HCT116 (cell line): ENCODE measurements at regions not wholly inside any gene's neighbourhood (a gene's known extent, or its start where the extent isn't known, plus 50 kb on each side); places are given as distances from the start of the nearest gene placed in this dataset.

Source experiments
- ATAC-seq: fragments of 200-7000 bp; cut with Tn5 transposase; 2 replicates; pipeline ENCODE4 v1.9.1; 2020; ENCODE audit warnings: mild to moderate bottlenecking, moderate library complexity
- BruUV-seq: library from RNA; stranded (reverse); fragments of 400-500 nt; replicated peaks from 2 replicates; lab custom pipeline; 2021; lab: Mats Ljungman, UMichigan
- CTCF ChIA-PET: fragments of 300-600 bp; sonication (Branson Sonifier 250); formaldehyde crosslinking; loops from one replicate; lab custom pipeline; 2021; ENCODE audit warnings: antibody characterized with exemption; lab: Charles Lee
- POLR2A ChIA-PET: fragments of 300-600, 350-600 bp; sonication (Branson Sonifier 250); formaldehyde crosslinking; loops from one replicate; lab custom pipeline; 2021; ENCODE audit warnings: antibody characterized with exemption; lab: Charles Lee
- RAD21 ChIA-PET, 2 experiments: fragments of 300-600 bp; sonication (Branson Sonifier 250); formaldehyde crosslinking; loops; one replicate each; lab custom pipeline; 2023; ENCODE audit warnings: low total read pairs in 2 of 2; ENCODE audit not compliant: uncharacterized antibody in 2 of 2, unreplicated experiment in 2 of 2, low non-redundant PET in 1 of 2; lab: Charles Lee
- DNase-seq: peaks from one replicate; pipeline ENCODE4 v3.0.0-alpha.2; 2010; ENCODE audit warnings: low read depth, low spot score
- H2AFZ ChIP-seq: fragments of 200-600 bp; shearing (Covaris generic), sonication (generic); 2 replicates; pipeline ENCODE4 v1.6.1; 2017; ENCODE audit warnings: low read depth, mixed run types, mixed read lengths, antibody characterized with exemption, low read length; ENCODE audit not compliant: poor library complexity, severe bottlenecking
- H3K27ac ChIP-seq: 2 replicates; pipeline ENCODE4 v1.5.1; 2012; ENCODE audit warnings: low read depth, low read length
- H3K27me3 ChIP-seq: fragments of 200-600 bp; sonication (generic); 2 replicates; pipeline ENCODE4 v1.6.1; 2016; ENCODE audit warnings: mixed run types, low read length, mixed read lengths; ENCODE audit not compliant: insufficient read depth
- H3K36me3 ChIP-seq, 2 experiments: fragments of 200-500 bp in 1 of 2; fragments of 200-600 bp in 1 of 2; sonication (Bioruptor generic) in 1 of 2; sonication (generic) in 1 of 2; 2 replicates each; pipeline versions ENCODE4 v1.5.1 to v1.6.1; 2014 to 2016; ENCODE audit warnings: low read length in 2 of 2, inconsistent platforms in 1 of 2, mixed read lengths in 1 of 2, mixed run types in 1 of 2; ENCODE audit not compliant: insufficient read depth in 2 of 2, control insufficient read depth in 1 of 2
- H3K4me1 ChIP-seq, 2 experiments: fragments of 200-600 bp in 1 of 2; sonication (generic) in 1 of 2; 2 replicates each; pipeline versions ENCODE4 v1.5.1 to v1.6.1; 2012 to 2017; ENCODE audit warnings: low read length in 2 of 2, inconsistent platforms in 1 of 2, mild to moderate bottlenecking in 1 of 2, mixed read lengths in 1 of 2, mixed run types in 1 of 2, moderate library complexity in 1 of 2; ENCODE audit not compliant: insufficient read depth in 2 of 2, control insufficient read depth in 1 of 2
- H3K4me2 ChIP-seq: fragments of 200-600 bp; sonication (generic); 2 replicates; pipeline ENCODE4 v1.6.1; 2017; ENCODE audit warnings: mixed run types, low read length, mixed read lengths
- H3K4me3 ChIP-seq, 2 experiments: fragments of 200-600 bp in 1 of 2; sonication (generic) in 1 of 2; replicated peaks in 1 of 2; 2 replicates each; pipeline ENCODE4 v1.5.1; 2011 to 2016; ENCODE audit warnings: low read length in 2 of 2, control low read depth in 1 of 2, low read depth in 1 of 2, mild to moderate bottlenecking in 1 of 2, mixed read lengths in 1 of 2, mixed run types in 1 of 2
- H3K79me2 ChIP-seq: fragments of 200-600 bp; sonication (generic); 2 replicates; pipeline ENCODE4 v1.6.1; 2017; ENCODE audit warnings: mild to moderate bottlenecking, mixed run types, low read length, moderate library complexity, mixed read lengths; ENCODE audit not compliant: insufficient read depth
- H3K9ac ChIP-seq: fragments of 200-600 bp; sonication (generic); 2 replicates; pipeline ENCODE4 v1.6.1; 2016; ENCODE audit warnings: low read length, mixed read lengths
- H3K9me2 ChIP-seq: fragments of 200-600 bp; sonication (generic), shearing (Covaris generic); 2 replicates; pipeline ENCODE4 v1.6.1; 2017; ENCODE audit warnings: mixed run types, mild to moderate bottlenecking, moderate library complexity; ENCODE audit not compliant: insufficient read depth
- H3K9me3 ChIP-seq, 2 experiments: fragments of 200-500 bp in 1 of 2; fragments of 200-600 bp in 1 of 2; sonication (Bioruptor generic) in 1 of 2; sonication (generic) in 1 of 2; 2 replicates each; pipeline ENCODE4 v1.6.1; 2014 to 2017; ENCODE audit warnings: low read length in 2 of 2, mixed read lengths in 2 of 2, inconsistent platforms in 1 of 2, low read depth in 1 of 2, mild to moderate bottlenecking in 1 of 2, mixed run types in 1 of 2, moderate library complexity in 1 of 2; ENCODE audit not compliant: control insufficient read depth in 1 of 2, insufficient read depth in 1 of 2
- H4K20me1 ChIP-seq: fragments of 200-600 bp; sonication (generic), shearing (Covaris generic); 2 replicates; pipeline ENCODE4 v1.6.1; 2017; ENCODE audit warnings: mixed run types, mild to moderate bottlenecking, moderate library complexity; ENCODE audit not compliant: insufficient read depth
- ATF3 ChIP-seq: IDR thresholded peaks from 2 replicates; pipeline ENCODE4 v1.6.1; 2012
- CTCF ChIP-seq, 3 experiments: fragments of 200-600 bp in 1 of 3; sonication (generic) in 1 of 3; IDR thresholded peaks in 2 of 3; conservative IDR thresholded peaks in 1 of 3; 2 replicates each; pipeline ENCODE4 v1.5.1; 2012 to 2017; ENCODE audit warnings: low read depth in 2 of 3, low read length in 2 of 3, antibody characterized with exemption in 1 of 3, borderline replicate concordance in 1 of 3, control low read depth in 1 of 3, mild to moderate bottlenecking in 1 of 3, mixed read lengths in 1 of 3, mixed run types in 1 of 3, moderate library complexity in 1 of 3; ENCODE audit not compliant: insufficient read depth in 1 of 3
- EZH2 ChIP-seq: fragments of 200-600 bp; sonication (generic); IDR thresholded peaks from 2 replicates; pipeline ENCODE4 v1.6.1; 2017; ENCODE audit warnings: antibody characterized with exemption, mixed run types
- JUND ChIP-seq: IDR thresholded peaks from 2 replicates; pipeline ENCODE4 v1.6.1; 2012
- MAX ChIP-seq: IDR thresholded peaks from 2 replicates; pipeline ENCODE4 v1.6.1; 2012
- POLR2A ChIP-seq: IDR thresholded peaks from 2 replicates; pipeline ENCODE4 v1.7.0; 2011; ENCODE audit warnings: borderline replicate concordance; ENCODE audit not compliant: insufficient read depth, insufficient read length; ENCODE audit errors: extremely low read depth
- RAD21 ChIP-seq: IDR thresholded peaks from 2 replicates; pipeline ENCODE4 v1.6.1; 2012; ENCODE audit warnings: low read depth, mild to moderate bottlenecking
- REST ChIP-seq: IDR thresholded peaks from 2 replicates; pipeline ENCODE4 v1.6.1; 2012; ENCODE audit warnings: low read depth
- SIN3A ChIP-seq: IDR thresholded peaks from 2 replicates; pipeline ENCODE4 v1.6.1; 2012; ENCODE audit warnings: low read depth
- SP1 ChIP-seq: IDR thresholded peaks from 2 replicates; pipeline ENCODE4 v1.6.1; 2012; ENCODE audit warnings: low read depth
- SRF ChIP-seq: IDR thresholded peaks from 2 replicates; pipeline ENCODE4 v1.6.1; 2012; ENCODE audit warnings: low read depth
- YY1 ChIP-seq: IDR thresholded peaks from 2 replicates; pipeline ENCODE4 v1.6.1; 2011; ENCODE audit warnings: low read length, low read depth, moderate library complexity, mild to moderate bottlenecking; ENCODE audit not compliant: insufficient replicate concordance; ENCODE audit errors: extremely low read depth
- ZFX ChIP-seq: fragments of 450-650 bp; IDR thresholded peaks from 2 replicates; pipeline ENCODE4 v1.6.1; 2017
- ZNF274 ChIP-seq: fragments of 200-500 bp; sonication (Bioruptor generic); IDR thresholded peaks from 2 replicates; pipeline ENCODE4 v1.6.1; 2014; ENCODE audit warnings: mild to moderate bottlenecking, low read depth, low read length, inconsistent platforms
- intact Hi-C: fragments of 100-400 bp; cut with micrococcal nuclease; formaldehyde crosslinking; loops from 2 replicates; pipeline ENCODE4 v1.10.0; 2022

GRCh38 chr2:203815541-203815898 is 52.1 kb upstream of the CTLA4 start:
- no peaks in the 10 kb centered on the region for H3K9me2 ChIP-seq
- RAD21 ChIA-PET = interaction anchor here in 1 of 2 experiments (0.6 to 1.2 kb wide), 5 partner anchors 94 to 1242 kb away, joined by 3 read pairs; partner anchors contain the start of gene RAPH1
- H3K4me1 ChIP-seq = peaks cover 4 to 16% of the 10 kb centered on the region in 2 experiments; a peak in 3 of 4 replicates
- H3K9ac ChIP-seq = no peak overlapping the region
- no peaks in the 10 kb centered on the region for H3K79me2 ChIP-seq
- no peak for TF ChIP-seq JUND
- DNase-seq (no peak), ATAC-seq (no peak)
- CTCF ChIA-PET = interaction anchor here (0.6 to 2.9 kb wide), 15 partner anchors 9 to 1537 kb away, joined by 3 to 22 read pairs (median 4); no protein-coding TSS in a partner anchor
- H3K4me2 ChIP-seq = no peak overlapping the region
- BruUV-seq = no TSS peak
- intact Hi-C loops = loop anchor here (1.0 to 5.0 kb wide), 6 partner anchors 164 to 1241 kb away; no protein-coding TSS in a partner anchor
- H3K9me3 ChIP-seq = no peaks in the 10 kb centered on the region
- no peaks in the 10 kb centered on the region for H4K20me1 ChIP-seq
- H3K4me3 ChIP-seq = no peak overlapping the region
- POLR2A ChIA-PET = interaction anchor here (1.1 kb wide), 1 partner anchor 280 kb away, joined by 3 read pairs; no protein-coding TSS in a partner anchor
- no peak overlapping the region for H3K27ac ChIP-seq
- no peaks in the 10 kb centered on the region for H3K36me3 ChIP-seq
- H3K27me3 ChIP-seq = no peaks in the 10 kb centered on the region
- H2AFZ ChIP-seq = peak overlapping the region; percentile 55

DNA sequence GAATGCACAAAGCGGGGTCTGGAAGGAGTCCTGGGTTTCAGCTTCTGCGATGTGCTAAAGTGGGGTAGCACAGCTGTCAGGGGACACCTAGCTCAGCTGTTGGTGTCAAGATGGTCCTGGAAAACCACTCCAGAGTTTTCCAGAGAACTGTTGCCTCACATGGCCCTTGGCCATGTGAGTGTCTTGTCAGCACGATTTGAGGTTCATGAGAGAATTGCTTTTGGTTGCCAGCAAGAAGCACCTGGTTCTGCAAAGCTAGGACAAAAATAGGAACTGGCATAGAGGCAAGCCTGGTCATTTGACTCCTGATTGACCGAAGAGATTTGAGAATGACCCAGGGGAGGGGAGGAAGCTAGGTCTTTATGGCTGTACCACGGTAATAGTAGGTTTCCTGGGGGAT is 50.4 kb upstream of the CTLA4 start:
- intact Hi-C loops = loop anchor here (5.0 kb wide), 1 partner anchor 590 kb away; no protein-coding TSS in a partner anchor
- ATAC-seq = no peak
- RAD21 ChIA-PET = interaction anchor here in 1 of 2 experiments (0.6 kb wide), 1 partner anchor 1437 kb away, joined by 3 read pairs; no protein-coding TSS in a partner anchor
- no peak for TF ChIP-seq POLR2A
- TF ChIP-seq RAD21 = no peak
- no peak for TF ChIP-seq ATF3
- TF ChIP-seq ZFX = no peak
- TF ChIP-seq REST = no peak
- no peak for TF ChIP-seq YY1
- TF ChIP-seq SP1 = no peak
- no peak for TF ChIP-seq SIN3A
- TF ChIP-seq ZNF274 = no peak
- no peak for TF ChIP-seq EZH2
- no peak for TF ChIP-seq CTCF (IDR thresholded peaks at IDR 0.05 in 2 of 3, conservative IDR thresholded peaks at IDR 0.05 in 1 of 3; ENCODE audit: borderline replicate concordance in 1 of 3, insufficient read depth in 1 of 3, low read depth in 2 of 3, low read length in 2 of 3)
- TF ChIP-seq SRF = no peak
- TF ChIP-seq MAX = no peak

More for the DNA sequence above, 50.4 kb upstream of the CTLA4 start:
- ChIA-PET CTCF (interaction anchor here (0.7 to 1.4 kb wide), 2 partner anchors 332 to 362 kb away, joined by 3 to 4 read pairs; no protein-coding TSS in a partner anchor), POLR2A (no interaction called here)
- H3K4me1 ChIP-seq = peaks cover 0 to under 1% of the 10 kb centered on the region in 2 experiments; a peak in 1 of 4 replicates
- no peaks in the 10 kb centered on the region for H3K9me2 ChIP-seq
- no peaks in the 10 kb centered on the region for H3K79me2 ChIP-seq
- no peak overlapping the region for H3K9ac ChIP-seq
- H3K36me3 ChIP-seq = no peaks in the 10 kb centered on the region
- H3K27me3 ChIP-seq = no peaks in the 10 kb centered on the region
- H2AFZ ChIP-seq = no peak overlapping the region
- no peak overlapping the region for H3K27ac ChIP-seq
- no peak for DNase-seq
- no peaks in the 10 kb centered on the region for H4K20me1 ChIP-seq
- H3K9me3 ChIP-seq = no peaks in the 10 kb centered on the region
- no peak overlapping the region for H3K4me3 ChIP-seq
- H3K4me2 ChIP-seq = no peak overlapping the region
- no TSS peak for BruUV-seq
